Gastroesophageal sphincter (tissue), 3 donors: ENCODE measurements at regions not wholly inside any gene's neighbourhood (a gene's known extent, or its start where the extent isn't known, plus 50 kb on each side); places are given as distances from the start of the nearest gene placed in this dataset.

ENCODE experiments used
- POLR2A ChIP-seq, 2 donors: fragments of 450-650 bp; IDR thresholded peaks; one replicate each; pipeline ENCODE4 v1.6.1; 2017; ENCODE audit warnings: antibody characterized with exemption in 2 of 2, mild to moderate bottlenecking in 2 of 2, moderate library complexity in 1 of 2
- TF ChIP-seq, protein P1 (sequence below), 4 experiments: fragments of 200-600 bp in 2 of 4; fragments of 450-650 bp in 2 of 4; sonication (generic) in 1 of 4; IDR thresholded peaks; one replicate each; pipeline ENCODE4 v1.5.1; 2017 to 2019; ENCODE audit warnings: antibody characterized with exemption in 4 of 4, mild to moderate bottlenecking in 2 of 4, moderate library complexity in 2 of 4

GRCh38 chr2:82062463-82062862 lies 1757.9 kb upstream of the LRRTM1 start:
- TF ChIP-seq POLR2A (IDR thresholded peaks at IDR 0.05), result no peak
- TF ChIP-seq, protein P1, sequence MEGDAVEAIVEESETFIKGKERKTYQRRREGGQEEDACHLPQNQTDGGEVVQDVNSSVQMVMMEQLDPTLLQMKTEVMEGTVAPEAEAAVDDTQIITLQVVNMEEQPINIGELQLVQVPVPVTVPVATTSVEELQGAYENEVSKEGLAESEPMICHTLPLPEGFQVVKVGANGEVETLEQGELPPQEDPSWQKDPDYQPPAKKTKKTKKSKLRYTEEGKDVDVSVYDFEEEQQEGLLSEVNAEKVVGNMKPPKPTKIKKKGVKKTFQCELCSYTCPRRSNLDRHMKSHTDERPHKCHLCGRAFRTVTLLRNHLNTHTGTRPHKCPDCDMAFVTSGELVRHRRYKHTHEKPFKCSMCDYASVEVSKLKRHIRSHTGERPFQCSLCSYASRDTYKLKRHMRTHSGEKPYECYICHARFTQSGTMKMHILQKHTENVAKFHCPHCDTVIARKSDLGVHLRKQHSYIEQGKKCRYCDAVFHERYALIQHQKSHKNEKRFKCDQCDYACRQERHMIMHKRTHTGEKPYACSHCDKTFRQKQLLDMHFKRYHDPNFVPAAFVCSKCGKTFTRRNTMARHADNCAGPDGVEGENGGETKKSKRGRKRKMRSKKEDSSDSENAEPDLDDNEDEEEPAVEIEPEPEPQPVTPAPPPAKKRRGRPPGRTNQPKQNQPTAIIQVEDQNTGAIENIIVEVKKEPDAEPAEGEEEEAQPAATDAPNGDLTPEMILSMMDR (IDR thresholded peaks at IDR 0.05), result no peak
